ENCODE measurements at regions not wholly inside any gene's neighbourhood (a gene's known extent, or its start where the extent isn't known, plus 50 kb on each side); places are given as distances from the start of the nearest gene placed in this dataset.
"Not testable (repeated sequence)": the region's sequence is repeated elsewhere in the genome, so short reads cannot be mapped to it uniquely, and the experiment has no call there.

DNA sequence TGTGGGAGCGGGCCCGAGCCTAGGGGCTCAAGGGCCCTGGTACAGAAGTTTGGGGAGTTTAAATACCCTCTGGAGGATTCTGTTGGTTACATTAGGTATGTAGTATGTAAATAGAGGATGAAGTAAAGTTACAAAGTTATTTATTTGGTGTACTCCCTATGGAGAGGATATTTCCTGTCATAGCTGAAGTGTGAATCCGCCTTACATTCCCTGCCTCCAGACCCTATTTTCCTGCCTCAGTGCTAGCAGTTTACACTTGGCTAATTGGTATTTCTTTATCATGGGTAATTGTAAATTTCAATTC lies 60.6 kb upstream of the KLF14 start:
- DNase-seq (ENCODE audit: low spot score) = no peak
- ATAC-seq = no peak
- Mint-ChIP-seq H3K27me3 (ENCODE audit: low read depth) (no peaks in the 10 kb centered on the region; the same call in 1 of the 2 replicates), H3K27ac (no peak overlapping the region), H3K4me3 (no peak overlapping the region), H3K4me1 (peaks cover 7% of the 10 kb centered on the region; the same call in 1 of the 2 replicates), H3K9me3 (peaks cover 6% of the 10 kb centered on the region; the same call in 1 of the 2 replicates), H3K36me3 (no peaks in the 10 kb centered on the region)
- ChIA-PET POLR2A (no interaction called here), CTCF (interaction anchor here (0.6 to 2.0 kb wide), 5 partner anchors 9 to 606 kb away, joined by 3 to 6 read pairs (median 3); no protein-coding TSS in a partner anchor)
- TF ChIP-seq NR3C1 (CRISPR knock-in tag; conservative IDR thresholded peaks at IDR 0.05; ENCODE audit: low read depth) = no peak
- TF ChIP-seq, protein P1, sequence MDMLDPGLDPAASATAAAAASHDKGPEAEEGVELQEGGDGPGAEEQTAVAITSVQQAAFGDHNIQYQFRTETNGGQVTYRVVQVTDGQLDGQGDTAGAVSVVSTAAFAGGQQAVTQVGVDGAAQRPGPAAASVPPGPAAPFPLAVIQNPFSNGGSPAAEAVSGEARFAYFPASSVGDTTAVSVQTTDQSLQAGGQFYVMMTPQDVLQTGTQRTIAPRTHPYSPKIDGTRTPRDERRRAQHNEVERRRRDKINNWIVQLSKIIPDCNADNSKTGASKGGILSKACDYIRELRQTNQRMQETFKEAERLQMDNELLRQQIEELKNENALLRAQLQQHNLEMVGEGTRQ (CRISPR knock-in tag; IDR thresholded peaks at IDR 0.05) = no peak
- TF ChIP-seq, protein P2, sequence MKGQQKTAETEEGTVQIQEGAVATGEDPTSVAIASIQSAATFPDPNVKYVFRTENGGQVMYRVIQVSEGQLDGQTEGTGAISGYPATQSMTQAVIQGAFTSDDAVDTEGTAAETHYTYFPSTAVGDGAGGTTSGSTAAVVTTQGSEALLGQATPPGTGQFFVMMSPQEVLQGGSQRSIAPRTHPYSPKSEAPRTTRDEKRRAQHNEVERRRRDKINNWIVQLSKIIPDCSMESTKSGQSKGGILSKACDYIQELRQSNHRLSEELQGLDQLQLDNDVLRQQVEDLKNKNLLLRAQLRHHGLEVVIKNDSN (CRISPR knock-in tag; IDR thresholded peaks at IDR 0.05) = no peak
- no peak for TF ChIP-seq ZNF138 (CRISPR knock-in tag; conservative IDR thresholded peaks at IDR 0.05)
- TF ChIP-seq, protein P3, sequence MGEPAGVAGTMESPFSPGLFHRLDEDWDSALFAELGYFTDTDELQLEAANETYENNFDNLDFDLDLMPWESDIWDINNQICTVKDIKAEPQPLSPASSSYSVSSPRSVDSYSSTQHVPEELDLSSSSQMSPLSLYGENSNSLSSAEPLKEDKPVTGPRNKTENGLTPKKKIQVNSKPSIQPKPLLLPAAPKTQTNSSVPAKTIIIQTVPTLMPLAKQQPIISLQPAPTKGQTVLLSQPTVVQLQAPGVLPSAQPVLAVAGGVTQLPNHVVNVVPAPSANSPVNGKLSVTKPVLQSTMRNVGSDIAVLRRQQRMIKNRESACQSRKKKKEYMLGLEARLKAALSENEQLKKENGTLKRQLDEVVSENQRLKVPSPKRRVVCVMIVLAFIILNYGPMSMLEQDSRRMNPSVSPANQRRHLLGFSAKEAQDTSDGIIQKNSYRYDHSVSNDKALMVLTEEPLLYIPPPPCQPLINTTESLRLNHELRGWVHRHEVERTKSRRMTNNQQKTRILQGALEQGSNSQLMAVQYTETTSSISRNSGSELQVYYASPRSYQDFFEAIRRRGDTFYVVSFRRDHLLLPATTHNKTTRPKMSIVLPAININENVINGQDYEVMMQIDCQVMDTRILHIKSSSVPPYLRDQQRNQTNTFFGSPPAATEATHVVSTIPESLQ (CRISPR knock-in tag; IDR thresholded peaks at IDR 0.05) = no peak
- TF ChIP-seq, protein P4, sequence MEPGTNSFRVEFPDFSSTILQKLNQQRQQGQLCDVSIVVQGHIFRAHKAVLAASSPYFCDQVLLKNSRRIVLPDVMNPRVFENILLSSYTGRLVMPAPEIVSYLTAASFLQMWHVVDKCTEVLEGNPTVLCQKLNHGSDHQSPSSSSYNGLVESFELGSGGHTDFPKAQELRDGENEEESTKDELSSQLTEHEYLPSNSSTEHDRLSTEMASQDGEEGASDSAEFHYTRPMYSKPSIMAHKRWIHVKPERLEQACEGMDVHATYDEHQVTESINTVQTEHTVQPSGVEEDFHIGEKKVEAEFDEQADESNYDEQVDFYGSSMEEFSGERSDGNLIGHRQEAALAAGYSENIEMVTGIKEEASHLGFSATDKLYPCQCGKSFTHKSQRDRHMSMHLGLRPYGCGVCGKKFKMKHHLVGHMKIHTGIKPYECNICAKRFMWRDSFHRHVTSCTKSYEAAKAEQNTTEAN (CRISPR knock-in tag; IDR thresholded peaks at IDR 0.05) = no peak
- TF ChIP-seq, protein P5, sequence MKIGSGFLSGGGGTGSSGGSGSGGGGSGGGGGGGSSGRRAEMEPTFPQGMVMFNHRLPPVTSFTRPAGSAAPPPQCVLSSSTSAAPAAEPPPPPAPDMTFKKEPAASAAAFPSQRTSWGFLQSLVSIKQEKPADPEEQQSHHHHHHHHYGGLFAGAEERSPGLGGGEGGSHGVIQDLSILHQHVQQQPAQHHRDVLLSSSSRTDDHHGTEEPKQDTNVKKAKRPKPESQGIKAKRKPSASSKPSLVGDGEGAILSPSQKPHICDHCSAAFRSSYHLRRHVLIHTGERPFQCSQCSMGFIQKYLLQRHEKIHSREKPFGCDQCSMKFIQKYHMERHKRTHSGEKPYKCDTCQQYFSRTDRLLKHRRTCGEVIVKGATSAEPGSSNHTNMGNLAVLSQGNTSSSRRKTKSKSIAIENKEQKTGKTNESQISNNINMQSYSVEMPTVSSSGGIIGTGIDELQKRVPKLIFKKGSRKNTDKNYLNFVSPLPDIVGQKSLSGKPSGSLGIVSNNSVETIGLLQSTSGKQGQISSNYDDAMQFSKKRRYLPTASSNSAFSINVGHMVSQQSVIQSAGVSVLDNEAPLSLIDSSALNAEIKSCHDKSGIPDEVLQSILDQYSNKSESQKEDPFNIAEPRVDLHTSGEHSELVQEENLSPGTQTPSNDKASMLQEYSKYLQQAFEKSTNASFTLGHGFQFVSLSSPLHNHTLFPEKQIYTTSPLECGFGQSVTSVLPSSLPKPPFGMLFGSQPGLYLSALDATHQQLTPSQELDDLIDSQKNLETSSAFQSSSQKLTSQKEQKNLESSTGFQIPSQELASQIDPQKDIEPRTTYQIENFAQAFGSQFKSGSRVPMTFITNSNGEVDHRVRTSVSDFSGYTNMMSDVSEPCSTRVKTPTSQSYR (CRISPR knock-in tag; IDR thresholded peaks at IDR 0.05) = no peak
- no peak for TF ChIP-seq NFYB (CRISPR knock-in tag; conservative IDR thresholded peaks at IDR 0.05; ENCODE audit: low read depth)
- TF ChIP-seq, protein P6, sequence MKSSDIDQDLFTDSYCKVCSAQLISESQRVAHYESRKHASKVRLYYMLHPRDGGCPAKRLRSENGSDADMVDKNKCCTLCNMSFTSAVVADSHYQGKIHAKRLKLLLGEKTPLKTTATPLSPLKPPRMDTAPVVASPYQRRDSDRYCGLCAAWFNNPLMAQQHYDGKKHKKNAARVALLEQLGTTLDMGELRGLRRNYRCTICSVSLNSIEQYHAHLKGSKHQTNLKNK (CRISPR knock-in tag; IDR thresholded peaks at IDR 0.05) = no peak
- TF ChIP-seq, protein P7, sequence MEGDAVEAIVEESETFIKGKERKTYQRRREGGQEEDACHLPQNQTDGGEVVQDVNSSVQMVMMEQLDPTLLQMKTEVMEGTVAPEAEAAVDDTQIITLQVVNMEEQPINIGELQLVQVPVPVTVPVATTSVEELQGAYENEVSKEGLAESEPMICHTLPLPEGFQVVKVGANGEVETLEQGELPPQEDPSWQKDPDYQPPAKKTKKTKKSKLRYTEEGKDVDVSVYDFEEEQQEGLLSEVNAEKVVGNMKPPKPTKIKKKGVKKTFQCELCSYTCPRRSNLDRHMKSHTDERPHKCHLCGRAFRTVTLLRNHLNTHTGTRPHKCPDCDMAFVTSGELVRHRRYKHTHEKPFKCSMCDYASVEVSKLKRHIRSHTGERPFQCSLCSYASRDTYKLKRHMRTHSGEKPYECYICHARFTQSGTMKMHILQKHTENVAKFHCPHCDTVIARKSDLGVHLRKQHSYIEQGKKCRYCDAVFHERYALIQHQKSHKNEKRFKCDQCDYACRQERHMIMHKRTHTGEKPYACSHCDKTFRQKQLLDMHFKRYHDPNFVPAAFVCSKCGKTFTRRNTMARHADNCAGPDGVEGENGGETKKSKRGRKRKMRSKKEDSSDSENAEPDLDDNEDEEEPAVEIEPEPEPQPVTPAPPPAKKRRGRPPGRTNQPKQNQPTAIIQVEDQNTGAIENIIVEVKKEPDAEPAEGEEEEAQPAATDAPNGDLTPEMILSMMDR (IDR thresholded peaks at IDR 0.05) = no peak
- no peak for TF ChIP-seq PRRX2 (CRISPR knock-in tag; IDR thresholded peaks at IDR 0.05)
- TF ChIP-seq ZNF416 (CRISPR knock-in tag; IDR thresholded peaks at IDR 0.05) = no peak
- TF ChIP-seq, protein P8, sequence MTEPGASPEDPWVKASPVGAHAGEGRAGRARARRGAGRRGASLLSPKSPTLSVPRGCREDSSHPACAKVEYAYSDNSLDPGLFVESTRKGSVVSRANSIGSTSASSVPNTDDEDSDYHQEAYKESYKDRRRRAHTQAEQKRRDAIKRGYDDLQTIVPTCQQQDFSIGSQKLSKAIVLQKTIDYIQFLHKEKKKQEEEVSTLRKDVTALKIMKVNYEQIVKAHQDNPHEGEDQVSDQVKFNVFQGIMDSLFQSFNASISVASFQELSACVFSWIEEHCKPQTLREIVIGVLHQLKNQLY (CRISPR knock-in tag; IDR thresholded peaks at IDR 0.05) = no peak
- no peak for TF ChIP-seq TEAD1 (CRISPR knock-in tag; IDR thresholded peaks at IDR 0.05)
- no peak for TF ChIP-seq IRF2 (CRISPR knock-in tag; IDR thresholded peaks at IDR 0.05; ENCODE audit: borderline replicate concordance, low read depth)
- TF ChIP-seq, protein P9, sequence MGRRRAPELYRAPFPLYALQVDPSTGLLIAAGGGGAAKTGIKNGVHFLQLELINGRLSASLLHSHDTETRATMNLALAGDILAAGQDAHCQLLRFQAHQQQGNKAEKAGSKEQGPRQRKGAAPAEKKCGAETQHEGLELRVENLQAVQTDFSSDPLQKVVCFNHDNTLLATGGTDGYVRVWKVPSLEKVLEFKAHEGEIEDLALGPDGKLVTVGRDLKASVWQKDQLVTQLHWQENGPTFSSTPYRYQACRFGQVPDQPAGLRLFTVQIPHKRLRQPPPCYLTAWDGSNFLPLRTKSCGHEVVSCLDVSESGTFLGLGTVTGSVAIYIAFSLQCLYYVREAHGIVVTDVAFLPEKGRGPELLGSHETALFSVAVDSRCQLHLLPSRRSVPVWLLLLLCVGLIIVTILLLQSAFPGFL (CRISPR knock-in tag; IDR thresholded peaks at IDR 0.05; ENCODE audit: borderline replicate concordance) = no peak
- TF ChIP-seq, protein P10, sequence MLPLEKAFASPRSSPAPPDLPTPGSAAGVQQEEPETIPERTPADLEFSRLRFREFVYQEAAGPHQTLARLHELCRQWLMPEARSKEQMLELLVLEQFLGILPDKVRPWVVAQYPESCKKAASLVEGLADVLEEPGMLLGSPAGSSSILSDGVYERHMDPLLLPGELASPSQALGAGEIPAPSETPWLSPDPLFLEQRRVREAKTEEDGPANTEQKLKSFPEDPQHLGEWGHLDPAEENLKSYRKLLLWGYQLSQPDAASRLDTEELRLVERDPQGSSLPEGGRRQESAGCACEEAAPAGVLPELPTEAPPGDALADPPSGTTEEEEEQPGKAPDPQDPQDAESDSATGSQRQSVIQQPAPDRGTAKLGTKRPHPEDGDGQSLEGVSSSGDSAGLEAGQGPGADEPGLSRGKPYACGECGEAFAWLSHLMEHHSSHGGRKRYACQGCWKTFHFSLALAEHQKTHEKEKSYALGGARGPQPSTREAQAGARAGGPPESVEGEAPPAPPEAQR (CRISPR knock-in tag; IDR thresholded peaks at IDR 0.05) = no peak
- TF ChIP-seq, protein P11, sequence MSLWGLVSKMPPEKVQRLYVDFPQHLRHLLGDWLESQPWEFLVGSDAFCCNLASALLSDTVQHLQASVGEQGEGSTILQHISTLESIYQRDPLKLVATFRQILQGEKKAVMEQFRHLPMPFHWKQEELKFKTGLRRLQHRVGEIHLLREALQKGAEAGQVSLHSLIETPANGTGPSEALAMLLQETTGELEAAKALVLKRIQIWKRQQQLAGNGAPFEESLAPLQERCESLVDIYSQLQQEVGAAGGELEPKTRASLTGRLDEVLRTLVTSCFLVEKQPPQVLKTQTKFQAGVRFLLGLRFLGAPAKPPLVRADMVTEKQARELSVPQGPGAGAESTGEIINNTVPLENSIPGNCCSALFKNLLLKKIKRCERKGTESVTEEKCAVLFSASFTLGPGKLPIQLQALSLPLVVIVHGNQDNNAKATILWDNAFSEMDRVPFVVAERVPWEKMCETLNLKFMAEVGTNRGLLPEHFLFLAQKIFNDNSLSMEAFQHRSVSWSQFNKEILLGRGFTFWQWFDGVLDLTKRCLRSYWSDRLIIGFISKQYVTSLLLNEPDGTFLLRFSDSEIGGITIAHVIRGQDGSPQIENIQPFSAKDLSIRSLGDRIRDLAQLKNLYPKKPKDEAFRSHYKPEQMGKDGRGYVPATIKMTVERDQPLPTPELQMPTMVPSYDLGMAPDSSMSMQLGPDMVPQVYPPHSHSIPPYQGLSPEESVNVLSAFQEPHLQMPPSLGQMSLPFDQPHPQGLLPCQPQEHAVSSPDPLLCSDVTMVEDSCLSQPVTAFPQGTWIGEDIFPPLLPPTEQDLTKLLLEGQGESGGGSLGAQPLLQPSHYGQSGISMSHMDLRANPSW (CRISPR knock-in tag; conservative IDR thresholded peaks at IDR 0.05; ENCODE audit: low read depth) = no peak
- no peak for TF ChIP-seq ZNF423 (CRISPR knock-in tag; IDR thresholded peaks at IDR 0.05)

DNA sequence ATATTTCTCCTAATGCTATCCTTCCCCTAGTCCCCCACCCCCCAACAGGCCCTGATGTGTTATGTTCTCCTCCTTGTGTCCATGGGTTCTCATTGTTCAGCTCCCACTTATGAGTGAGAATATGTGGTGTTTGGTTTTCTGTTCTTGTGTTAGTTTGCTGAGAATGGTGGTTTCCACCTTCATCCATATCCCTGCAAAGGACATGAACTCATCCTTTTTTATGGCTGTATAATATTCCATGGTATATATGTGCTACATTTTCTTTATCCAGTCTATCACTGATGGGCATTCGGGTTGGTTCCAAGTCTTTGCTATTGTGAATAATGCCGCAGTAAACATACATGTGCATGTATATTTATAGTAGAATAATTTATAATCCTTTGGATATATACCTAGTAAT lies 62.4 kb upstream of the KLF14 start:
- H3K4me3 Mint-ChIP-seq; H3K27me3 Mint-ChIP-seq (ENCODE audit: low read depth); H3K9me3 Mint-ChIP-seq; H3K36me3 Mint-ChIP-seq; H3K4me1 Mint-ChIP-seq; CTCF ChIA-PET; POLR2A ChIA-PET; ATAC-seq; DNase-seq (ENCODE audit: low spot score); H3K27ac Mint-ChIP-seq: not testable (repeated sequence)

Data from WTC11 (cell line).